WERI-Rb-1 (cell line): ENCODE measurements at regions not wholly inside any gene's neighbourhood (a gene's known extent, or its start where the extent isn't known, plus 50 kb on each side); places are given as distances from the start of the nearest gene placed in this dataset.

Source experiments
- DNase-seq: peaks from one replicate; pipeline ENCODE4 v3.0.0-alpha.2; 2020
- H3K27ac ChIP-seq: fragments of 250-450 bp; sonication (Bioruptor Pico); 2 replicates; pipeline ENCODE4 v1.5.1; 2020; ENCODE audit warnings: mild to moderate bottlenecking, moderate library complexity
- H3K27me3 ChIP-seq: fragments of 250-450 bp; sonication (Bioruptor Pico); 2 replicates; pipeline ENCODE4 v1.5.1; 2021; ENCODE audit warnings: mild to moderate bottlenecking, low read depth, moderate library complexity; ENCODE audit not compliant: insufficient read depth, severe bottlenecking
- H3K36me3 ChIP-seq: fragments of 250-450 bp; sonication (Bioruptor Pico); 2 replicates; pipeline ENCODE4 v1.5.1; 2020; ENCODE audit warnings: mild to moderate bottlenecking, moderate library complexity
- H3K4me3 ChIP-seq: 2 replicates; pipeline ENCODE4 v1.5.1; 2011; ENCODE audit warnings: low read depth, mild to moderate bottlenecking, control low read depth, low read length
- H3K9me3 ChIP-seq: fragments of 250-450 bp; sonication (Bioruptor Pico); 2 replicates; pipeline ENCODE4 v1.5.1; 2021; ENCODE audit warnings: mild to moderate bottlenecking, moderate library complexity; ENCODE audit not compliant: severe bottlenecking
- TF ChIP-seq, protein P1 (sequence below): IDR thresholded peaks from 2 replicates; pipeline ENCODE4 v1.5.1; 2011; ENCODE audit warnings: low read depth, mild to moderate bottlenecking, control low read depth, inconsistent platforms, low read length

DNA sequence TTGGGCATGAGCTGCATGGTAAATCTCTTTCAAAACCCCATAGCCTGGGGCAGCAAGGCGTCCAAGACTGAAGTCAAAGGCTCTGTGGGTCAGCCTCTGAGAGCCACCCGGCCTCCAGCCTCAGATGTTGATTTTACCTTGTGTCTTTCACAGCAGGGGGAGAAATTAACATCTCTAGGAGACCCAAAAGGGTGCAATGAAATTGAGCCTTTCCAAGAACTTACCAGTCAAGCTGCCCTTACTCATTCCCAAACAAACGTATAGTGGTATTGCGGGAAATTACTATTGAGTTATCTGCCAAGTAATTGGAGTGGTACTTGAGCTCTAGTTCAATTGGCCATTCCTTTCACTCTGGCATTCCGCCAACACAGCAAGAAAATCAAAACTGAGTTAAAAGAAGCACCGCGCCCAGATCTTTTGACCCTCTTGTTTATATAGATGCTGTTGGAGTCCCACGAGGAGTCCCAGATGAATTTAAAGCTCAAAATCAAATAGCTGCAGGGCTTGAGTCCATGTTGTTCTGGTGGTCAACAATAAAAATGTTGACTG is 380.7 kb upstream of the SYT1 start:
- H3K27me3 ChIP-seq, result no peaks in the 10 kb centered on the region
- no peak overlapping the region for H3K4me3 ChIP-seq
- H3K9me3 ChIP-seq, result no peaks in the 10 kb centered on the region
- no peak for DNase-seq
- H3K27ac ChIP-seq, result no peak overlapping the region
- TF ChIP-seq, protein P1, sequence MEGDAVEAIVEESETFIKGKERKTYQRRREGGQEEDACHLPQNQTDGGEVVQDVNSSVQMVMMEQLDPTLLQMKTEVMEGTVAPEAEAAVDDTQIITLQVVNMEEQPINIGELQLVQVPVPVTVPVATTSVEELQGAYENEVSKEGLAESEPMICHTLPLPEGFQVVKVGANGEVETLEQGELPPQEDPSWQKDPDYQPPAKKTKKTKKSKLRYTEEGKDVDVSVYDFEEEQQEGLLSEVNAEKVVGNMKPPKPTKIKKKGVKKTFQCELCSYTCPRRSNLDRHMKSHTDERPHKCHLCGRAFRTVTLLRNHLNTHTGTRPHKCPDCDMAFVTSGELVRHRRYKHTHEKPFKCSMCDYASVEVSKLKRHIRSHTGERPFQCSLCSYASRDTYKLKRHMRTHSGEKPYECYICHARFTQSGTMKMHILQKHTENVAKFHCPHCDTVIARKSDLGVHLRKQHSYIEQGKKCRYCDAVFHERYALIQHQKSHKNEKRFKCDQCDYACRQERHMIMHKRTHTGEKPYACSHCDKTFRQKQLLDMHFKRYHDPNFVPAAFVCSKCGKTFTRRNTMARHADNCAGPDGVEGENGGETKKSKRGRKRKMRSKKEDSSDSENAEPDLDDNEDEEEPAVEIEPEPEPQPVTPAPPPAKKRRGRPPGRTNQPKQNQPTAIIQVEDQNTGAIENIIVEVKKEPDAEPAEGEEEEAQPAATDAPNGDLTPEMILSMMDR, result no peak
- H3K36me3 ChIP-seq, result no peaks in the 10 kb centered on the region

DNA sequence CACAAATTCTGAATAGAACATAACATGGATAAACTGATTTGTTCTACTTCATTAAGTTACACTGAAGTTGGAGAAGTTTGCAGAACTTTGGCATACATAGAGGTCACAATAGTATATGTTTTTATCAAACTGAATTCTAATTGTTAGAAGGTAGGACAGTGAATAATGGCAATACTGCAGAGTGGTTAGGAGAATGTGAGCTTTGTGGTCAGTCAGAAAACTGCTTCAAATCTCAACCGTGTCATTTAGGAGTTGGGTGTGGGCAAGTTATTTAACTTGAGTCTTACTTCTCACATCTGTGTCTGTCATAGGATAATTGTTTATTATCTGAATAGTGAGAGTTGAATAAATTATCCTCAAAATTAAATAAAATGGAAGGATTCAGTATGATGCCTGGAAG is 374.6 kb upstream of the SYT1 start:
- no peak for DNase-seq
- Histone ChIP-seq H3K4me3 (no peak overlapping the region), H3K27me3 (no peaks in the 10 kb centered on the region)

DNA sequence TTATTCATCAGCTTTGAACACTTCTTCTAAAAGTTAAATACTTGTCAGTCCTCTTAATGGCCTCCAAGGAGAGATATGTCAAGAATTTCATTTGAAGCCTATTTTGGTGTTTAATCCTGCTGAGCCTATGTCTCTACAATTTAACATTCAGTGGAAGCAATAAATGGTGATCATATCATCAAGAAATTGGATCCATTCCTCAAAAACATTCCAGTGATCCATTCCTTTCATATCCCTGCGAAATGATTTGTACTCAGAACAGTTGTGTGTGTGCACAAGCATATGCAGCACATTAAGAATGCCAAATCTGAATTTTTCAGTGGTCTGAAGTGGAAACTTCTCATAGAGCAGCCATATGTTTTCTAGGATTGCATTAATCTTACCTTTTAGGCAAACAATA is 373.7 kb upstream of the SYT1 start:
- DNase-seq, result no peak
- Histone ChIP-seq H3K4me3 (no peak overlapping the region), H3K9me3 (no peaks in the 10 kb centered on the region), H3K27ac (no peak overlapping the region), H3K27me3 (no peaks in the 10 kb centered on the region), H3K36me3 (no peaks in the 10 kb centered on the region)
- TF ChIP-seq, protein P1, result no peak

More for the DNA sequence above, 374.6 kb upstream of the SYT1 start:
- H3K9me3 ChIP-seq, result no peaks in the 10 kb centered on the region
- H3K27ac ChIP-seq, result no peak overlapping the region
- TF ChIP-seq, protein P1, result no peak
- no peaks in the 10 kb centered on the region for H3K36me3 ChIP-seq

DNA sequence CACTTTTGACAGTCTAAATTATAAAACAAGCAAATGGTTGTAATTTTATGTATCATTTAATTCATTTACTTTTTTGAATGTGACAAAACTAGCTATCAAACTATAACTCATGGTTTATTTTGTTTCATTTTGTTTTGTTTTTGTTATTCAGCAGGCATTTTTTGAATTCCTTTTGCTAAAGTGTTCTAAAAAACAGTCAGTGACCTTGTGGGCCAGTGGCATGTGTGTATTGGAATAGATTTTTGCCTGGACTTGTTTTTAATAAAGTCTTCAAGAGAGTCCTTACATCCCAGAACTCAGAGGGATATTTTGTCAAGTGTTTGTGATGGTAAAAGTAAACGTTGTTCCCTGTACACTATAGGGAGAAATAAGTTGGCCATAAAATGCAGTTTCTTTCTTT is 369.7 kb upstream of the SYT1 start:
- Histone ChIP-seq H3K36me3 (no peaks in the 10 kb centered on the region), H3K9me3 (no peaks in the 10 kb centered on the region), H3K27me3 (no peaks in the 10 kb centered on the region), H3K4me3 (no peak overlapping the region), H3K27ac (no peak overlapping the region)
- TF ChIP-seq, protein P1, result no peak
- no peak for DNase-seq

DNA sequence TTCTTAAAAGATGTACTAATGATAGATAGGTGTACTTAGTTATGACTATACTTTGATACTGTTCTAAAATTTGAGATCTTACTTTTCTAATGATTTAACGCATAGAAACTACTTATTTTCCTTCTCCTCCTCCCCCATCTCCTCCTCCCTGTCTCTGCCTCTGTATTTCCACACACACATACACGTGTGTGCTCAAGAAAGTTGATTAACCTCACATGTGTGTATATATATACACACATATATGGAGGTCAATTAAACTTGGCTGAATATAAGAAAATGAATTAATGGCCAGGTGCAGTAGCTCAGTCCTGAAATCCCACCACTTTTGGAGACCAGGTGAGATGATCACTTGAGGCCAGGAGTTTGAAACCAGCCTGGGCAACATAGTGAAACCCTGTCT is 362.7 kb upstream of the SYT1 start:
- Histone ChIP-seq H3K27me3 (no peaks in the 10 kb centered on the region), H3K9me3 (no peaks in the 10 kb centered on the region), H3K27ac (no peak overlapping the region), H3K36me3 (no peaks in the 10 kb centered on the region), H3K4me3 (no peak overlapping the region)
- no peak for DNase-seq
- TF ChIP-seq, protein P1, result no peak

DNA sequence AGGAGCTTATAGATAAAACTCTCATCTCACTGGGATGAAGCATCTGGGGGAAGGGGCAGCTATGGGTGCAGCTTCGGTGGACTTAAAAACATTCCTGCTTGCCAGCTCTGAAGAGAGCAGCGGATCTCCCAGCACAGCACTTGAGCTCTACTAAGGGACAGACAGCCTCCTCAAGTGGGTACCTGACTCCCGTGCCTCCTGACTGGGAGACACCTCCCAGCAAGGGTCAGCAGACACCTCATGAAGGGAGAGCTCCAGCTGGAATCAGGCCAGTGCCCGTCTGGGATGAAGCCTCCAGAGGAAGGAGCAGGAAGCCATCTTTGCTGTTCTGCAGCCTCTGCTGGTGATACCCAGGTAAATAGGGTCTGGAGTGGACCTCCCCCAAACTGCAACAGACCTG is 345.2 kb upstream of the SYT1 start:
- Histone ChIP-seq H3K9me3 (peaks cover 4% of the 10 kb centered on the region), H3K36me3 (no peaks in the 10 kb centered on the region), H3K27me3 (no peaks in the 10 kb centered on the region), H3K4me3 (no peak overlapping the region), H3K27ac (no peak overlapping the region)
- peak; percentile 3 for DNase-seq
- TF ChIP-seq, protein P1, result no peak
